Ishikawa (cell line): ENCODE measurements at regions not wholly inside any gene's neighbourhood (a gene's known extent, or its start where the extent isn't known, plus 50 kb on each side); places are given as distances from the start of the nearest gene placed in this dataset.

Experiments used
- CEBPB ChIP-seq: IDR thresholded peaks from 2 replicates; pipeline ENCODE4 v1.6.1; 2012
- CREB1 ChIP-seq: IDR thresholded peaks from 2 replicates; pipeline ENCODE4 v1.6.1; 2012; ENCODE audit warnings: low read depth
- EGR1 ChIP-seq: IDR thresholded peaks from 2 replicates; pipeline ENCODE4 v1.6.1; 2012
- EP300 ChIP-seq: IDR thresholded peaks from 2 replicates; pipeline ENCODE4 v1.6.1; 2012; ENCODE audit warnings: borderline replicate concordance
- FOXM1 ChIP-seq: IDR thresholded peaks from 2 replicates; pipeline ENCODE4 v1.6.1; 2012; ENCODE audit warnings: low read depth, borderline replicate concordance
- MAX ChIP-seq: IDR thresholded peaks from 2 replicates; pipeline ENCODE4 v1.6.1; 2012
- NFIC ChIP-seq: IDR thresholded peaks from 2 replicates; pipeline ENCODE4 v1.6.1; 2012
- RAD21 ChIP-seq: IDR thresholded peaks from 2 replicates; pipeline ENCODE4 v1.6.1; 2012; ENCODE audit warnings: low read depth
- REST ChIP-seq: IDR thresholded peaks from 2 replicates; pipeline ENCODE4 v1.6.1; 2012; ENCODE audit warnings: low read depth, mild to moderate bottlenecking
- TAF1 ChIP-seq: IDR thresholded peaks from 2 replicates; pipeline ENCODE4 v1.6.1; 2012; ENCODE audit warnings: low read depth, mild to moderate bottlenecking
- TCF12 ChIP-seq: IDR thresholded peaks from 2 replicates; pipeline ENCODE4 v1.6.1; 2012; ENCODE audit warnings: low read depth
- TEAD4 ChIP-seq: IDR thresholded peaks from 2 replicates; pipeline ENCODE4 v1.6.1; 2012
- USF1 ChIP-seq: IDR thresholded peaks from 2 replicates; pipeline ENCODE4 v1.6.1; 2012
- YY1 ChIP-seq: IDR thresholded peaks from 2 replicates; pipeline ENCODE4 v1.6.1; 2012; ENCODE audit warnings: low read depth
- ZBTB7A ChIP-seq: IDR thresholded peaks from 2 replicates; pipeline ENCODE4 v1.6.1; 2012; ENCODE audit warnings: low read depth

GRCh38 chr10:29105516-29106215 lies 183.2 kb upstream of the LYZL1 start:
- no peak for TF ChIP-seq MAX
- no peak for TF ChIP-seq REST
- TF ChIP-seq TEAD4, result no peak
- TF ChIP-seq RAD21, result no peak
- TF ChIP-seq NFIC, result no peak
- no peak for TF ChIP-seq EP300
- TF ChIP-seq USF1, result no peak
- TF ChIP-seq TAF1, result no peak
- TF ChIP-seq CREB1, result no peak
- TF ChIP-seq YY1, result no peak
- TF ChIP-seq EGR1, result no peak
- TF ChIP-seq ZBTB7A, result no peak
- TF ChIP-seq TCF12, result no peak
- no peak for TF ChIP-seq FOXM1
- TF ChIP-seq CEBPB, result no peak

GRCh38 chr10:29106287-29106686 lies 182.6 kb upstream of the LYZL1 start:
- no peak for TF ChIP-seq REST
- TF ChIP-seq TEAD4, result no peak
- TF ChIP-seq TAF1, result no peak
- no peak for TF ChIP-seq CEBPB
- TF ChIP-seq EP300, result no peak
- TF ChIP-seq MAX, result no peak
- no peak for TF ChIP-seq EGR1
- no peak for TF ChIP-seq YY1
- TF ChIP-seq ZBTB7A, result no peak
- no peak for TF ChIP-seq TCF12
- no peak for TF ChIP-seq RAD21
- TF ChIP-seq USF1, result no peak
- no peak for TF ChIP-seq FOXM1
- no peak for TF ChIP-seq NFIC
- TF ChIP-seq CREB1, result no peak

- no peak for TF ChIP-seq USF1
These were observed 180.9 kb upstream of the LYZL1 start for GRCh38 chr10:29107866-29108498.

- no peak for TF ChIP-seq TCF12
These were observed 178.9 kb upstream of the LYZL1 start for GRCh38 chr10:29109707-29110571.

GRCh38 chr10:29112827-29113615 lies 175.8 kb upstream of the LYZL1 start:
- no peak for TF ChIP-seq FOXM1
- TF ChIP-seq MAX, result no peak
- TF ChIP-seq REST, result no peak
- TF ChIP-seq EGR1, result no peak
- no peak for TF ChIP-seq CREB1
- no peak for TF ChIP-seq TAF1
- no peak for TF ChIP-seq RAD21
- TF ChIP-seq ZBTB7A, result no peak
